Transverse colon (tissue), 4 donors: ENCODE measurements at regions not wholly inside any gene's neighbourhood (a gene's known extent, or its start where the extent isn't known, plus 50 kb on each side); places are given as distances from the start of the nearest gene placed in this dataset.

Experiments
- DNase-seq: peaks from one replicate; pipeline ENCODE4 v3.0.0-alpha.2; 2019
- H3K27ac ChIP-seq, 4 donors: fragments of 200-600 bp; sonication (generic); 2 replicates each; pipeline ENCODE4 v1.5.1; 2016 to 2018; ENCODE audit warnings: inconsistent platforms in 4 of 4
- H3K27me3 ChIP-seq: fragments of 200-600 bp; sonication (generic); 2 replicates; pipeline ENCODE4 v1.5.1; 2017; ENCODE audit warnings: inconsistent platforms
- H3K36me3 ChIP-seq, 4 donors: fragments of 200-600 bp; sonication (generic); 2 replicates each; pipeline ENCODE4 v1.5.1; 2017 to 2019; ENCODE audit warnings: inconsistent platforms in 4 of 4
- H3K4me1 ChIP-seq, 4 donors: fragments of 200-600 bp; sonication (generic); 2 replicates each; pipeline ENCODE4 v1.5.1; 2017 to 2020; ENCODE audit warnings: inconsistent platforms in 4 of 4
- H3K4me3 ChIP-seq, 4 donors: fragments of 200-600 bp; sonication (generic); 1 replicate in 1 of 4; 2 replicates in 3 of 4; pipeline versions ENCODE4 v1.5.1 to v1.6.1; 2017 to 2019; ENCODE audit warnings: inconsistent platforms in 4 of 4
- H3K9me3 ChIP-seq, 2 donors: fragments of 200-600 bp; sonication (generic); 2 replicates each; pipeline ENCODE4 v1.5.1; 2017 to 2019; ENCODE audit warnings: inconsistent platforms in 2 of 2
- CTCF ChIP-seq, 5 experiments: fragments of 200-600 bp in 3 of 5; fragments of 450-650 bp in 2 of 5; sonication (generic) in 3 of 5; IDR thresholded peaks; 1 replicate in 2 of 5; 2 replicates in 3 of 5; pipeline ENCODE4 v1.5.1; 2016 to 2017; ENCODE audit warnings: antibody characterized with exemption in 5 of 5, inconsistent platforms in 3 of 5, mild to moderate bottlenecking in 2 of 5, moderate library complexity in 1 of 5
- EP300 ChIP-seq: sonication (generic); formaldehyde crosslinking; IDR thresholded peaks from one replicate; pipeline ENCODE4 v1.6.1; 2017; ENCODE audit warnings: antibody characterized with exemption, low read depth
- POLR2A ChIP-seq: fragments of 450-650 bp; IDR thresholded peaks from one replicate; pipeline ENCODE4 v1.6.1; 2016; ENCODE audit warnings: antibody characterized with exemption, mild to moderate bottlenecking, moderate library complexity
- POLR2AphosphoS5 ChIP-seq, 3 donors: sonication (generic); formaldehyde crosslinking; IDR thresholded peaks; one replicate each; pipeline ENCODE4 v1.6.1; 2016; ENCODE audit warnings: antibody characterized with exemption in 3 of 3
- WGBS, 2 donors: methylation state at CpG; one replicate each; pipeline ENCODE4 v1.1.5; 2018; ENCODE audit warnings: low coverage in 1 of 2; 5-methylcytosine and 5-hydroxymethylcytosine counted together
- in situ Hi-C, 4 donors: fragments of 200-750 bp; cut with MboI; loops; one replicate each; pipeline versions ENCODE4 v1.15.0 to v1.15.1; 2017; ENCODE audit warnings: low sequenced_read_pairs in 3 of 4, low pct_ligation_motif_present in 1 of 4, low pct_unique_long_range_greater_than_20kb in 1 of 4
- intact Hi-C: fragments of 100-400 bp; cut with DNase I; formaldehyde crosslinking; loops from one replicate; pipeline ENCODE4 v1.15.1; 2023; ENCODE audit warnings: low total_unique reads

GRCh38 chr1:104787866-104788510 is 1038.3 kb downstream of the AMY1C start:
- TF ChIP-seq POLR2AphosphoS5 (IDR thresholded peaks at IDR 0.05), result no peak
- TF ChIP-seq POLR2A, result no peak
- no peaks in the 10 kb centered on the region for H3K9me3 ChIP-seq
- no peak for DNase-seq
- H3K4me3 ChIP-seq, result no peak overlapping the region
- no peaks in the 10 kb centered on the region for H3K4me1 ChIP-seq
- in situ Hi-C loops, result loop anchor here in 2 of 4 donors (25.0 kb wide), 1 partner anchor 999 kb away; no protein-coding TSS in a partner anchor
- WGBS, 2 donors, result 94% methylated on average over 14 of the region's 14 CpGs; no CpG with 5 or more reads in 1 of the 2 donors
- no peaks in the 10 kb centered on the region for H3K36me3 ChIP-seq
- H3K27me3 ChIP-seq, result no peaks in the 10 kb centered on the region
- H3K27ac ChIP-seq, result no peak overlapping the region
- intact Hi-C loops, result no loop called here

DNA sequence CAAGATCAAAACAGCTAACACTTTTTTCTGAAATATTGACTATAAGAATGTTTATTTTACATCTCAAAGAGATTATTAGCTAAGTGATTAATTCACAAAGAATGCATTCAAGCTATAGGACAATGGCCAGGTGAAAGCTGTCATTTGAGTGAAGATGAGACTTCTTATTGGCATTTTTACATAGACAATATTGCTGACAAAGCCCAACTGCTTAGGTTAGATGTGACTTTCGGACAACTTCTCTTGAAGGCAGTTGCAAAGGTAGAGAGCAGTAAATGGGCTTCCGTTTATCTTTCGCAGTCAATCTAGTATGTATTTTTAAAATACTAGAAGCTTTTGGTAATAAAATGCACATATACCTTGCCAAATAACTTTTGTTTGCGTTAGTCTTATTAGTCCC is 1041.3 kb downstream of the AMY1C start:
- intact Hi-C loops, result no loop called here
- no peaks in the 10 kb centered on the region for H3K27me3 ChIP-seq
- no peak overlapping the region for H3K4me3 ChIP-seq
- TF ChIP-seq EP300 (no peak), CTCF (IDR thresholded peaks at IDR 0.05) (no peak)
- DNase-seq, result no peak
- in situ Hi-C loops, result loop anchor here in 2 of 4 donors (25.0 kb wide), 1 partner anchor 996 kb away; no protein-coding TSS in a partner anchor
- H3K4me1 ChIP-seq, result no peaks in the 10 kb centered on the region
- no peak overlapping the region for H3K27ac ChIP-seq
- no peaks in the 10 kb centered on the region for H3K9me3 ChIP-seq
- H3K36me3 ChIP-seq, result no peaks in the 10 kb centered on the region
- 89 to 91% methylated on average over 4 of the region's 4 CpGs for WGBS, 2 donors

DNA sequence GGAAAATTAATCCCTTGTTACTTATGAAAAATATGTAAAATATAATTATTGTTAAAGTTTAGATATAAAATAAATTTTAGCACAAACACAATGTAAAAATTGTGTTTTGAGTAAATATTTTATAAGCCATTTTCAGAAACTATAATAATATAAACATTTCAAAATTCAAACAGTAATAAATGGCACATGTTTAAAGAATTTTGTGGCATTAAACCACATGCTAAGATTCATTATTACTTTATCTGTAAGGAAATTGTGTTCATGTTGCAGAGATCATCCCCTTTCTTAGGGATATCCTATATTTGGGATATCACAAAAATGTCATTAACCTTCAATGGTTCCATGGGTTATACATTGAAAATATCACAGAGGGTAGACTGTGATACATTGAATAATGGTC is 1044.3 kb downstream of the AMY1C start:
- no peak overlapping the region for H3K27ac ChIP-seq
- H3K4me1 ChIP-seq, result no peaks in the 10 kb centered on the region
- TF ChIP-seq EP300 (no peak), POLR2A (no peak), POLR2AphosphoS5 (IDR thresholded peaks at IDR 0.05) (no peak), CTCF (IDR thresholded peaks at IDR 0.05) (no peak)
- no peaks in the 10 kb centered on the region for H3K36me3 ChIP-seq
- in situ Hi-C loops (loop anchor here in 2 of 4 donors (25.0 kb wide), 1 partner anchor 993 kb away; no protein-coding TSS in a partner anchor), intact Hi-C loops (no loop called here)
- H3K9me3 ChIP-seq, result no peaks in the 10 kb centered on the region
- no peaks in the 10 kb centered on the region for H3K27me3 ChIP-seq
- H3K4me3 ChIP-seq, result no peak overlapping the region
- no peak for DNase-seq

DNA sequence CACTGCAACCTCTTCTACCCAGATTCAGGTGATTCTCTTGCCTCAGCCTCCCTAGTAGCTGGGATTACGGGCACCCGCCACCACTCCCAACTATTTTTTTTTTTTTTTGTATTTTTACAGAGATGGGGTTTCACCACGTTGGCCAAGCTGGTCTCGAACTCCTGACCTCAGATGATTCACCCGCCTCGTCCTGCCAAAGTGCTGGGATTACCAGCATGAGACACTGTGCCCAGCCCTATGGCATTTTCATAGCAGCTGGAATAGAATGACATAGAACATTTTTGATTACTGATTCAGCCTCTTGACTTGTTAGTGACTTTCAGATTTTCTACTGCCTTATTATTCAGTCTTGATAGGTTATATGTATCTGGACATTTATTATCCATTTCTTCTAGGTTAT is 1046.2 kb downstream of the AMY1C start:
- Histone ChIP-seq H3K9me3 (no peaks in the 10 kb centered on the region), H3K4me3 (no peak overlapping the region), H3K36me3 (no peaks in the 10 kb centered on the region), H3K27ac (no peak overlapping the region), H3K4me1 (no peaks in the 10 kb centered on the region), H3K27me3 (no peaks in the 10 kb centered on the region)
- WGBS, 2 donors, result 75 to 87% methylated on average over 6 of the region's 6 CpGs
- in situ Hi-C loops (loop anchor here in 2 of 4 donors (25.0 kb wide), 1 partner anchor 991 kb away; no protein-coding TSS in a partner anchor), intact Hi-C loops (no loop called here)
- DNase-seq, result no peak
- TF ChIP-seq POLR2AphosphoS5 (IDR thresholded peaks at IDR 0.05) (no peak), EP300 (no peak), CTCF (IDR thresholded peaks at IDR 0.05) (no peak), POLR2A (no peak)

GRCh38 chr1:104797982-104798381 is 1048.3 kb downstream of the AMY1C start:
- DNase-seq, result no peak
- no peak overlapping the region for H3K4me3 ChIP-seq
- WGBS, 2 donors, result 50 to 56% methylated on average over 2 of the region's 2 CpGs
- TF ChIP-seq POLR2AphosphoS5 (IDR thresholded peaks at IDR 0.05) (no peak), EP300 (no peak), CTCF (IDR thresholded peaks at IDR 0.05) (no peak), POLR2A (no peak)
- intact Hi-C loops (no loop called here), in situ Hi-C loops (loop anchor here in 2 of 4 donors (25.0 kb wide), 1 partner anchor 989 kb away; no protein-coding TSS in a partner anchor)
- no peaks in the 10 kb centered on the region for H3K9me3 ChIP-seq
- no peak overlapping the region for H3K27ac ChIP-seq
- no peaks in the 10 kb centered on the region for H3K4me1 ChIP-seq
- H3K36me3 ChIP-seq, result no peaks in the 10 kb centered on the region
- H3K27me3 ChIP-seq, result no peaks in the 10 kb centered on the region
